DMS153 treated with DMSO at 0.1 percent for 48 hours (cell line): ENCODE measurements at regions not wholly inside any gene's neighbourhood (a gene's known extent, or its start where the extent isn't known, plus 50 kb on each side); places are given as distances from the start of the nearest gene placed in this dataset.
"Not testable (repeated sequence)": the region's sequence is repeated elsewhere in the genome, so short reads cannot be mapped to it uniquely, and the experiment has no call there.

Experiments
- DNase-seq: peaks from one replicate; lab custom pipeline; 2025; ENCODE audit not compliant: unreplicated experiment; lab: John Stamatoyannopoulos, UW

GRCh38 chr13:67518785-67519184, 288.6 kb upstream of the PCDH9 start:
- DNase-seq: no peak

GRCh38 chr13:67515895-67516294, 285.8 kb upstream of the PCDH9 start:
- no peak for DNase-seq

GRCh38 chr13:67509018-67509417, 278.9 kb upstream of the PCDH9 start:
- DNase-seq: no peak

DNA sequence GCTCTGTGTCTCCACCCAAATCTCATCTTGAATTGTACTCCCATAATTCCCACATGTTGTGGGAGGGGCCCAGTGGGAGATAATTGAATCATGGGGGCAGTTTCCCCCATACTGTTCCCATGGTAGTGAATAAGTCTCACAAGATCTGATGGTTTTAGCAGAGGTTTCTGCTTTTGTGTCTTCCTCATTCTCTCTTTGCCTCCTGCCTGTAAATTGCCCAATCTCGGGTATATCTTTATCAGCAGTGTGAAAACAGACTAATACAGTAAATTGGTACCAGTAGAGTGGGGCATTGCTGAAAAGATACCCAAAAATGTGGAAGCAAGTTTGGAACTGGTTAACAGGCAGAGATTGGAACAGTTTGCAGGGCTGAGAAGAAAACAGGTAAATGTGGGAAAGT, 278.1 kb upstream of the PCDH9 start:
- DNase-seq: not testable (repeated sequence)

DNA sequence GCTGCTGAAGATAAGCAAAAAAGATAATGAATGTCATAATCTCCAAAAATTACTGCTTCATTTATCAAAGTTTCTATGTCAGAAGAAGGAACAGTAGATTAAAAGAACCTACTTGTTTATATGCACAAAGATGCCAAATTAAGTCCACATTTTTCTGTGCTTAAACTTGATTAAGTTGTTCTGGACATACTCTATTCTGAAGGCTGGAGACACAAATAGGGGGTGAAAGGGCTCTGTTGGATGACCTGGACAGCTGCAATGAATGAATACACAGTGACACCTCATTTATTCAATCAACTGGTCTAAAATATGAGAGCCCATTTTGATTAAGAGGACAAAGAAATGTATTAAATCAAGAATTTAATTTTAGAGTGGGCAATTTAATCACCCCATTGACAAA, 276.3 kb upstream of the PCDH9 start:
- no peak for DNase-seq

DNA sequence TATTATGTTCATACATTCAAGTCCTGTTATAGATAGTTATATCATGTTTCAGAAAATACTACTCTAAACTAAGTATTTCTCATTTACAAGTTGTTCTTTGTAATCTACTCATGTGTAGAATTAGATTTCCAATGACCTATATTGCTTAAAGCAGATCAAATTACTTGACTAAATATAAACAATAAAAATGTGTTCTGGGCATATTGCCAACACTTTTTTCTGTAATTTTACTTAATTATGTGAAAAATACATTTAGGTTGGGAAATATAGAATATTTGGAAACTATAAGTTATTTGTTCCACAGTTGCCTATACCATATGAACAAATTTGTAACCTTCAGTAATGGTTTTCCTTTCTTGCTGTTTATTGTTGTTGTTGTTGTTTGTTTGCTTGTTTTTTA, 275.2 kb upstream of the PCDH9 start:
- no peak for DNase-seq

GRCh38 chr13:67498948-67499347, 268.8 kb upstream of the PCDH9 start:
- no peak for DNase-seq

DNA sequence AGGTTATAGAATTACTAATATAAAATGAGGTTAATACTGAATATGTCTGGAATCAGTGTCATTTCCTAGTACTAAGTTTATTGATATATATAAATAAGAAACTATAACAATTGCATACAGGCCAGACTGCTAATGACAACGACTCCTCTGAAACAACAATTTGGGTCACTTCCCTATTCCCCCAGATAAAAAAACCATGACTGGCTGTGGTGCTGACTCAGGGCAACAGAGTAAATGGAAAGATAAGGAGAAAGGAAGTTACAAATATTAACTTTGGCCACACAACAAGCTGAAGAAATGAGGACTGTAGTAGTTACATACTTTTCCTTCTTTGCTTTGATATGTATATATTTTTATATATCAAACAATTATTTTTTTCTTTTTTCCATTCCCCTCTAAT, 263.7 kb upstream of the PCDH9 start:
- no peak for DNase-seq

GRCh38 chr13:67489016-67489415, 258.9 kb upstream of the PCDH9 start:
- no peak for DNase-seq

GRCh38 chr13:67481445-67481844, 251.3 kb upstream of the PCDH9 start:
- no peak for DNase-seq

DNA sequence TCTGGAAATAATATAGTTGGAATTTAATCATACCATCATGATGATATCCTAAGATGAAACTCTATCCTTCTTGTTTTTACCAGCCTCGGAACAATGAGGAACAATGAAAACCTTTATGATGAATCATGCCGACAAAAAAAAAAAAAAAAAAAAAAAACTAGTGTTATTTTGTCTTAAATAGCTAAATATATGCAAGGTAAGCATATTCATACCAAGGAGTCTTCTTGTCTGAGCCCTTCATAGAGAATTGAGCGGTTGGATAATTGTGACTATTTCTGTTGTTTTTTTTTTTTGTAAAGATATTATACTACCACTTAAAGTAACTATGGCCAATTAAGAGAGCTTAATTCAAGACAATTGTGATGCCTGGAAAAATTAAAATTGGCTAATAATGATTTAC, 244.0 kb upstream of the PCDH9 start:
- DNase-seq: no peak

DNA sequence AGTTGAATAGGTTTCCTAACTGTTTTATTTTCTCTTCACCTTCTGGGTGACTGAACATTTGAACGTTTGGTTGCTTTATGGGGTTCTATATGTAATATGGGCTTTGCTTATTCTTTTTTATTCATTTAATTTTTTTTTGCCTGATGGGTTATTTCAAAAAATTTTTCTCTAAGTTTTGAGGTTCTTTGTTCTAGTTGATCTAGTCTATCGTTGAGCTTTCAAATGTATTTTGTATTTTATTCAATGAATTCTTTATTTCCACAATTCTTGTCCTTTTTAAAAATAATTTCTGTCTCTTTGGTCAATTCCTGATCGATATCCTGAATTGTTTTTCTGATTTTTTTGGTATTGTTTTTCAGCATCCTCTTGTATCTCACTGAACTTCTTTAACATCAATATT, 239.5 kb upstream of the PCDH9 start:
- no peak for DNase-seq

DNA sequence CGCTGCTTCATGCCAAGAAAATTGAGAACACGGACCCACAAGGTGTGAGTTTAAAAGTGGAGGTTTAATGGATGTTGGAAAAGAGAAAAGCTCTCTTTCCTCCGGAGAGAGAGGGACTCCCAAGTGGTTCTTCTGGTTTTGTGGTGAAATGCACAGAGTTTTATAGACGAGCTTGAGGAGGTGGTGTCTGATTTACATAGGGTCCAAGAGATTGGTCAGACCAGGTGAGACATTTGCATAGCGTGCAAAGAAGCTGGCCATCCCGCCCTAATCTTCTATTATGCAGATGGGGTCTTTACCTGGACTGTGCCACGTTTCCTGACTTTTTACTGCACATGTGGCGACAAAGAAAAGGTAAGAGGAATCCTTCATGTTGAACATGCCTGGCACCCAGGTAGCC, 236.4 kb upstream of the PCDH9 start:
- no peak for DNase-seq

- DNase-seq: no peak
Measured at GRCh38 chr13:67464154-67464553, 234.0 kb upstream of the PCDH9 start.

DNA sequence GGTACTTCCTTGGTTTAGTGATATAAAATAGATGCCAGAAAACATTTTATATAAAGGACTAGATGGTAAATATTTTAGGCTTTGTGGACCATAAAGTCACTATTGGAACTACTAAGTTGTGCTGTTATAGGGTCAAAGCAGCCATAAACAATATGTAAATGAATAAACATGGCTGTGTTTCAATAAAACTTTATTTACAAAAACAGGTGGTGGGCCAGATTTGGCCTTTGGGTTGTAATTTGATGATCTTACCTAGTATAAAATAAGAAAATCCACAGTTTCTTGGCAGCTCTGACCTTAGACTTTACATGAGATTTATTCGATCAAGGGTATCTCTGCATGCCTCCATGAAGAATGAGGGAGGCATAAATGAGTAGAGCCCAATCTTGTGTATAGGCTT, 232.0 kb upstream of the PCDH9 start:
- DNase-seq: no peak

DNA sequence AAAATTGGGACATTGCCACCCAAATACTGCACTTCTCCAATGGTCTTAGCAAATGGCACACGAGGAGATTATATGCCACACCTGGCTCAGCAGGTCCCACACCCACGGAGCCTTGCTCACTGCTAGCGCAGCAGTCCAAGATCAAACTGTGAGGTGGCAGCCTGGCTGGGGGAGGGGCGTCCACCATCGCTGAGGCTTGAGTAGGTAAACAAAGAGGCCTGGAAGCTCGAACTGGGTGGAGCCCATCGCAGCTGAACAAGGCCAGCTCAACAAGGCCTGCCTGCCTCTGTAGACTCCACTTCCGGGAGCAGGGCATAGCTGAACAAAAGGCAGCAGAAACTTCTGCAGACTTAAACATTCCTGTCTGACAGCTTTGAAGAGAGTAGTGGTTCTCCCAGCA, 222.4 kb upstream of the PCDH9 start:
- DNase-seq: not testable (repeated sequence)

DNA sequence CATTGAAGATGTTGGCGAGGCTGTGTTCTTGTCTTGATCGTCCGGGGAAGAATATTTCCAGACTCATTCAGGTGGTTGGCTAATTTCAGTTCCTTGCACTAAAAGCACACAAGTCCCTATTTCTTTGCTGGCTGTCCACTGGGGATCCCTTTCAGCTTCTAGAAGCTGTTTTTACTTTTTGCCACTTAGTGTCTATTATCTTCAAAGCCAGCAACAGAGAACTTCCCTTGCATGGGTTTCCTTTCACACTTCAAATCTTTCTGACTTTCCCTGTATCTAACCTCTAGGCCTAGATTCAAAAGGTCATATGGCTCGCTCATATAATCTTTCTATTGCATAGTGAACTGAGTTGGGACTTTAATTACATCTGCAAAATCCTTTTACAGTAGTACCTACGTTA, 215.3 kb upstream of the PCDH9 start:
- DNase-seq: no peak

DNA sequence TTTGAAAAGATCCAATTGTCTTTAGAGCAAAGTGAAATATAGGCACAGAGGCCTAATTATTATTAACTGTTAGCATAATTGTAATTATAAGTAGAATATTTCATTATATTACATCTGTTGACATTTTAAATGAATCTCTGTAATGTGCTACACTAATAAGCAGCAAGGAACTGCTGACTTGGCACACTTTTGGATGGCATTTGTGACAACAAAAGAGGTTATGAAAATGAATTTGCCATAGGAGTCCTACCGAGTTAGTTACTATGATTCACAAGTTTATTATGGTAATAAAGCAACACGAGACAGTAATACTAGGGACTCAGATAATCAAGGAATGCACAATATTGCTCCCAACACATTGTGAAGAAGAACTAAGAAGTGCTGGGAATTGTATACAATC, 213.8 kb upstream of the PCDH9 start:
- no peak for DNase-seq

DNA sequence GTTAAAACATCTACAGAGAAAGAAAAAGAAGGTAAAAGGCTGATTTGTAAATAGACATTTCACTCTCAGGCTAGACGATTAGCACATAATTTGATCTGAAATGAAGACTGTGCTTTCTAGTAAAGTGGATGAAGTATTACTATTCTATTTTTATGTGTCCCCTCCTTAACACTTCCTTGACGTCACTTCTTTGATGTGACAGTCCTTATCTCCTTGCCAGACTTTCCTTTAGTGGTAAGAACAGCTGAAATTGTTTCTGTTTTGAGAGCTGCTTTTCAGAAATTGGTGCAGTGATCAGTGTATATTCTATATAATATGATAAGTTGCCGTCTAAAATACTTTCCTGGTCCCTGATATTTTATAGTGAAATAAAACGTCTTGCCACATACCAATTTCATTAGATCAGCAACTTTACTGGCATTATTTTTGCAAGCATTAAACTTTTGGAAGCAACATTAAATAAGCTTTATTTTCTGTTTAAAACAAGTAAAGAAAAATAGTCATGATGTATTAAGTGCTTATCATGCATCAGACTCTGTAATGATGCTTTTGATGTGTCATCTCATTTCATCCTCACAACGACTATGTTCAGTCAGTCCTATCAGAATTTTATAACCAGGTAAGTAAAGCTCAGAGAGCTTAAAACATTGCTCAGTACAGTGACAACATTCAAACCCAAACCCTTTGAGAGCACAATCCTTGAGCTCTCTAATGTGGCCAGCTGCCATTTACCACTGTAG, 210.3 kb upstream of the PCDH9 start:
- DNase-seq: no peak

DNA sequence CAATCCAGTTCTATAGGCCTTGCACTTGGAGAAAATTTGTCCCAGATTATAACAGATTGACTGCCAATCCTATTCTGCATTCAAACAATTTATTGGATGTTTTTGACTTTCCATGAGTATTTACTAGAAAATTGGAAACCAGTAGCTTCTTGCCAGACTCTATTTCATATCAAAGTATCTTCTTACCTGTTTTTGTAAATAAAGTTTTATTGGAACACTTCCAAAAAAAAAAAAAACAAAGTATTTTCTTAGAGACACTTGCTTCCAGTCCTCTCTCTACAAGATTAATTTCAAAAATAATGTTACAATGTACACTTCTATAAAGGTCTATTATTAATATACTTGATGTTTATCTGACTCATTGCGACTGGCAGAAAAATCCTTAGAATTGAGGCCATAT, 209.2 kb upstream of the PCDH9 start:
- DNase-seq: no peak

DNA sequence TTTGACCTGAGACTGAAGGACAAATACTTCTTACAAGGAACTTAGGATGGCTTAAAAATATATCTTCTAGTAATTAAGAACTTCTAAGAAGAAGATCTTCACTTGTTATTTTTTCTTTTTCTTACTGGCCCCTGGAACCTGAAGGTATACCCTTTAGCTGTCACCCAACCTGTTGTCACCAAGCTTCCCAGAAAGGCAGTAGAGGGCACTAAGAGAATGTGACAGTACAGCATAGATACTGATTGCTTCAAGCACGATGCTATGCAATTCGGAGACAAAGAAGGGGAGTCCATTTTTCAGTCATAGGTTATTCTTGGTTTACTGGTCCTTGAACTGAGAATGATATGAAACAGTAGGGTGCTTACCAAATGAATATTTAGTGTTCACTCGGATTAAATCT, 208.3 kb upstream of the PCDH9 start:
- DNase-seq: peak; percentile 9

DNA sequence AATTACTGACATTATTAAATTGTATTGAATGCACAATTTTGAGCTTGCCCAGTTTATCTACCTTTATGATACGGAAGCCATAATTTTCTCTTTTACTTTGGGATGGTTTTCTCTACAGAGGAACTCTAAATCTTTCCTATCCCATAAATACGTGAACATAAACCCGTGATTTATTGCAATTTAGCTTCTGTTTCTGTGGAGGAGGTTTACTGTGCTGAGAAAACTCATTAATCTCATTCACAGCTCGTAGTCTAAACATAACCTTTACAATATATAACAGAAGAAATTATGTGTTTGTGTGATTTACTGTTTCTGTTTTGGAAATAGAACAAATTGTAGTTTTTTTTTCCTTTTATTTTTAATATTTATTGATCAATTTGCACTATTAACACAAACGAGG, 207.1 kb upstream of the PCDH9 start:
- DNase-seq: no peak

- DNase-seq: no peak
Measured at GRCh38 chr13:67421475-67421874, 191.3 kb upstream of the PCDH9 start.
